ENCODE measurements at regions not wholly inside any gene's neighbourhood (a gene's known extent, or its start where the extent isn't known, plus 50 kb on each side); places are given as distances from the start of the nearest gene placed in this dataset.

DNA sequence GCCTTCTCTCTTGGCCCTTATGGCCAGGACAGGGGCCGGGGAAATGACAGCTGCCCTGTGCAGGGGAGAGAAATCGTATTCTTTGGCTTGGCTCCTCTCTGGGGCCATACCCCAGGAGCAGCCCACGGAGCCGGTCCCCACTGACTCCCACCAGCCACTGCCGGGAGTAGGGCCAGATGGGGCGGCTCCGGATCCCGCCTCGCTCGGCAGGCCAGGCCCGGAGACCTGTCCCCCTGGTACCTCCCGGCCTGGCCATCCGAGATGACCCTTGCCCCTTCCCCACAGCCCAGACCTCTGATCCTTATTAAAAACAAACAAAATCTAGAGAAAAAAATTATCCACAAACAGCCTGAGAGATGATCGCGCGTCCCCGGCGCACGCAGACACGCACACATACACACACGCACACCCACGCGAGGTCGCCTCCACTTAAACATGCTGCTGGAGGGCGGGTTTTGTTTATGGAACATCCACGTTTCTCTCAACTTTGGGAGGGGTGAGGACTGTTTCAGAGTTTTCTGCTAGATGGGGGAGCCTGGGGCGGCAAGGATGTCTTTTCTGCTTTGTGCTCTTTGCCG is 59.1 kb downstream of the IGLL1 start:
- TF ChIP-seq GATA2 (IDR thresholded peaks at IDR 0.05; ENCODE audit: low read depth, low read length) = no peak
- no peak for TF ChIP-seq GATA3 (IDR thresholded peaks at IDR 0.05; ENCODE audit: low read depth, low read length)
